HG03432 (cell line): ENCODE measurements at regions not wholly inside any gene's neighbourhood (a gene's known extent, or its start where the extent isn't known, plus 50 kb on each side); places are given as distances from the start of the nearest gene placed in this dataset.
"Not testable (repeated sequence)": the region's sequence is repeated elsewhere in the genome, so short reads cannot be mapped to it uniquely, and the experiment has no call there.

Experiments used
- ATAC-seq: cut with Tn5 transposase; IDR thresholded peaks from one replicate; pipeline ENCODE4 v1.9.1; 2021; ENCODE audit warnings: mild to moderate bottlenecking, moderate library complexity; ENCODE audit not compliant: unreplicated experiment

GRCh38 chr10:130967161-130967560, 344.4 kb downstream of the TCERG1L start:
- ATAC-seq, result no peak

- ATAC-seq, result no peak
Observed at GRCh38 chr10:130967784-130968183, 343.7 kb downstream of the TCERG1L start.

- no peak for ATAC-seq
Observed at GRCh38 chr10:130968511-130968910, 343.0 kb downstream of the TCERG1L start.

DNA sequence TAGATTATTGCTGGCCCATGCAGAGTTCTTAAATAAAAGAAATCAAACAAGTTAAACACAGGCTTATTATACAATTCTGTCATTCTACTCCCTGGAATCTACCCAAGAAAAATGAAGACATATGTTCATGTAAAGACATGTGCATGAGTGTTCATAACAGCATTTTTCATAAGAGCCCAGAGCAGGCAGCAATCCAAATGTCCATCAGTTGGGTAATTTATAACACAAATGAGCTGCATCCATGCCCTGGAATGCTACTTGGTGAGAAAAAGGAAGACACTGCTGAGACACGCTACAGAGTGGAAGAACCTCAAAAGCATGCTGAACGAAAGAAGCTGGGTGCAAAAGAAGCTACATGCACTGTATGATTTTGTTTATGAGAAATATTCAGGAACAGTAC, 342.6 kb downstream of the TCERG1L start:
- no peak for ATAC-seq

- no peak for ATAC-seq
Observed at GRCh38 chr10:130969700-130970099, 341.8 kb downstream of the TCERG1L start.

GRCh38 chr10:130970341-130971122, 341.0 kb downstream of the TCERG1L start:
- ATAC-seq, result no peak

DNA sequence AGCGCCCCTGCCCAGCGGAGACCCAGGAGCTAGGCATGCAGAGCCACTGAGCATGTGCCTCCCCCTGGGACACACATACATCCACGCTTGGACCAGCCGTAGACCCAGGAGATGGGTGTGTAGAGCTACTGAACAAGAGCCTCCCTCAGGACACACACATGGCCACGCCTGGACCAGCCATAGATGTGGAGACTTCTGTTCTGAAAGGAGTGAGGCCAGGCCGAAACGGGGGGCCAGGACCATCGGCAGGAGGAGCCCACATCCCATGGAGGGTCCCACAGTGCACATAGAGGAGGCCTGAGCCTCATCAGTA, 340.4 kb downstream of the TCERG1L start:
- ATAC-seq, result no peak

DNA sequence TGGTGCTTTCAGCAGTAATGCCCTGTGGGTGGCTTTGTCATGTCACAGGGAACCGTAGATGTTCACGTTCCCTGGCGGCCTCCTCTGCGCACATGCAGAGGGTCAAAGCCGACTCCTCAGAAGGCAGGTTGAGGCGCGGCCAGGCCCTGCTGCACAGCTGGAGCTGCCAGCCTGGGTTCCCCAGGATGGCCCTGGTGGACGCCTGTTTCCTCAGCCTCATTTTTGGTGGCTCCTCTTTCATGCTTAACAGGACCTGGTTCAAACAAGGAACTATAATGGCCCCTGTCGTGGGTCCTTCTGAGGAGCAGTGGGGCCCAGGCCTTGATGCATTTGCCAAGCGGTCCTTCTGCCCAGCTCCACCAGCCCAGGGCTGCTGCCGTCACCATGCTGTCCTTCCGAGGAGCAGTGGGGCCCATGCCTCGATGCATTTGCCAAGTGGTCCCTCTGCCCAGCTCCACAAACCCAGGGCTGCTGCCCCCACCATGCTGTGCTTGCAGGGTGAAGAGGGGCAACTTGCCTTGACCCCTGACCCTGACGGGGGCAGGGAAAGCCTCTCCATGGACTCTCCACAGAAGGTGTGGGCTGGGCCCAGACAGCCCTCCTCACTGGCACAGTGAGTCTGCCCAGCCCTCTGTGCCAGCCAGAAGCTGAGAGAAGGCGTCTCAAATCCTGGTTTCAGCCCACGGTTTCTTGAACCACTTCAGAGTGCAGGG, 338.2 kb downstream of the TCERG1L start:
- ATAC-seq, result no peak

- ATAC-seq, result no peak
Observed at GRCh38 chr10:130974166-130974565, 337.4 kb downstream of the TCERG1L start.

GRCh38 chr10:130975351-130975750, 336.2 kb downstream of the TCERG1L start:
- ATAC-seq, result not testable (repeated sequence)

GRCh38 chr10:130982802-130983201, 328.7 kb downstream of the TCERG1L start:
- ATAC-seq, result no peak

DNA sequence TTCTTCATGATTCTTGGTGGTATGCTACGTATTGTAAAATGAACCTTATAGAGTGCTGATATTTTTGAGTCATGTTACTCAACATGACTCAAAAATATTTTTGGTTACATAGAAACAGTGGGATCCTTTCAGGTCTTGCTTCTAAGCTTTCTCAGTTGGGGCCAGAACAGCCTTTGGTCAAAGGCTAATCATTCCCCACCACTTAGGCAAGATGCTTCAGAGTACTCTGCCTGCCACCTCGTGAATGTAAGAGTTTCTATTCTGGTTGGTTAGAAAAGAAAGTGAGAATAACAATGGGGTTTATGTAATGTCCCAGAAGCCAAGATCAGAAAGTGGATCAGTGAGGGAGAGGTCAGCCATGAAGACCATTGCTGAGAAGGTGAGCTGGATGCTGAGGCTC, 327.8 kb downstream of the TCERG1L start:
- no peak for ATAC-seq

DNA sequence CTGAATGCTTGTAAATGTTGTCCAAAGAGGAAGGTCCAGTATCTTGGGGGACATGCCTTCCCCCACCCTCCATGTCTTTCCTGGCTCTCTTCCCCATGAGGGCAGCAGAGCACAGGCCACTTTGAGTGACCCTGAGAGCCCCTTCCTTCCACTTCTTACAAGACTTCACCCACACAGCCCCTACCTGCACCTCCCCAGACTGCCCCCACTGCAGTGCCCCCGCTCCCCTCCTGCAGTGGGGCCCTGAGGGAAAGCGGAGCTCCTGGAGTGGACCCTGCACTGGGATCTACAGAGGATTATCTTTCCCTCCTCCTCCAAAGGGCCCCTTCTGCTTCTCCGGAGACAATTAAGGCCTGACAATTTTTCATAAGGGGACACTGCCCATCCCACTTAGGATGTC, 326.8 kb downstream of the TCERG1L start:
- ATAC-seq, result no peak

- ATAC-seq, result no peak
Observed at GRCh38 chr10:130985158-130985753, 326.3 kb downstream of the TCERG1L start.

- no peak for ATAC-seq
Observed at GRCh38 chr10:130986846-130987245, 324.7 kb downstream of the TCERG1L start.

- no peak for ATAC-seq
Observed at GRCh38 chr10:130987401-130987800, 324.1 kb downstream of the TCERG1L start.

- no peak for ATAC-seq
Observed at GRCh38 chr10:130989670-130990232, 321.8 kb downstream of the TCERG1L start.

GRCh38 chr10:130990486-130990885, 321.0 kb downstream of the TCERG1L start:
- ATAC-seq, result no peak

GRCh38 chr10:130992802-130993523, 318.6 kb downstream of the TCERG1L start:
- no peak for ATAC-seq

DNA sequence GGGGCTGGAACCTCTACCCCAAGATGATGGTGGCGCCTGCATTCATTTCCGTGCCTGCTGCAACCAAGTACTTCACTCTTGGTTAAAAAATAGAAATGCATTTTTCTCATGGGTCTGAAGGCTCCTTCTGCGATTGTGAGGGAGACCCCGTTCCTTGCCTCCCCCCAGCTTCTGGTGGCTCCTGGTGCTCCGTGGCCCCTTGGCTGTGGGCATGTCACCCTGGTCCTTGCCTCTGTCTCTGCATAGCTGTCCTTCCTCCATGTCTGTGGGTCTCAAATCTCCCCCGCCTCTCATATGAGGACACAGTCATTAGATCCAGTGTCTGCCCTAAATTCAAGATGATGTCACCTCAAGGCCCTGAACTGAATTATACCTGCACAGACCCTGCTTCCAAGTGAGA, 317.9 kb downstream of the TCERG1L start:
- no peak for ATAC-seq

DNA sequence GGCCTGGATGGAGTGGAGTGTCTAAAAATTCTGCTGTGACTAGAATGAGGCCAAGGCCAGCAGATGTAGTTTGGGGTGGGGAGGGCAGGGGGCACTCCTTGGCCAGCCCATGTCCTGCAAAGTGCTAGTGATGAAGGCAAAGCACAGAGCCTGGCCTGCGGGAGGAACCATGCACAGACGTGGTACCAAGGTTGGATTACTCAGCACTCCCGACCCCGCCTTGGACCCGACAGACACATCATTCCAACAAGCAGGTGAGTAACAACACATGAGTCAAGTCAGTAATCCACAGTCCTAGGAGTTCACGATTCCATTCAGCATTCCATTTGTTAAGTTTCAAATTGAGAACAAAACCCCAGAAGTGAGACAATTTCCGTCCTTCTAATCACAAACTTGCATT, 317.3 kb downstream of the TCERG1L start:
- no peak for ATAC-seq
